ENCODE measurements at regions not wholly inside any gene's neighbourhood (a gene's known extent, or its start where the extent isn't known, plus 50 kb on each side); places are given as distances from the start of the nearest gene placed in this dataset.

- TF ChIP-seq CHD7 (IDR thresholded peaks at IDR 0.05; ENCODE audit: insufficient replicate concordance, low read length) (no peak), USF2 (IDR thresholded peaks at IDR 0.05; ENCODE audit: low read length) (no peak), CEBPB (IDR thresholded peaks at IDR 0.05; ENCODE audit: low read depth, low read length) (no peak), CREB1 (IDR thresholded peaks at IDR 0.05) (no peak), SP4 (IDR thresholded peaks at IDR 0.05; ENCODE audit: low read length) (no peak), CTCF (IDR thresholded peaks at IDR 0.05; ENCODE audit: control extremely low read depth in 1 of 3, insufficient read depth in 1 of 3, low read depth in 1 of 3, low read length in 3 of 3) (no peak), RFX5 (IDR thresholded peaks at IDR 0.05; ENCODE audit: borderline replicate concordance, low read depth, low read length) (no peak), JUN (IDR thresholded peaks at IDR 0.05; ENCODE audit: low read depth, low read length) (no peak), SIX5 (IDR thresholded peaks at IDR 0.05; ENCODE audit: low read depth, low read length) (no peak)
Measured at GRCh38 chr4:82076809-82077208, 297.0 kb downstream of the HNRNPD start (continued).

Data from H1 (cell line).